ENCODE measurements at regions not wholly inside any gene's neighbourhood (a gene's known extent, or its start where the extent isn't known, plus 50 kb on each side); places are given as distances from the start of the nearest gene placed in this dataset.

DNA sequence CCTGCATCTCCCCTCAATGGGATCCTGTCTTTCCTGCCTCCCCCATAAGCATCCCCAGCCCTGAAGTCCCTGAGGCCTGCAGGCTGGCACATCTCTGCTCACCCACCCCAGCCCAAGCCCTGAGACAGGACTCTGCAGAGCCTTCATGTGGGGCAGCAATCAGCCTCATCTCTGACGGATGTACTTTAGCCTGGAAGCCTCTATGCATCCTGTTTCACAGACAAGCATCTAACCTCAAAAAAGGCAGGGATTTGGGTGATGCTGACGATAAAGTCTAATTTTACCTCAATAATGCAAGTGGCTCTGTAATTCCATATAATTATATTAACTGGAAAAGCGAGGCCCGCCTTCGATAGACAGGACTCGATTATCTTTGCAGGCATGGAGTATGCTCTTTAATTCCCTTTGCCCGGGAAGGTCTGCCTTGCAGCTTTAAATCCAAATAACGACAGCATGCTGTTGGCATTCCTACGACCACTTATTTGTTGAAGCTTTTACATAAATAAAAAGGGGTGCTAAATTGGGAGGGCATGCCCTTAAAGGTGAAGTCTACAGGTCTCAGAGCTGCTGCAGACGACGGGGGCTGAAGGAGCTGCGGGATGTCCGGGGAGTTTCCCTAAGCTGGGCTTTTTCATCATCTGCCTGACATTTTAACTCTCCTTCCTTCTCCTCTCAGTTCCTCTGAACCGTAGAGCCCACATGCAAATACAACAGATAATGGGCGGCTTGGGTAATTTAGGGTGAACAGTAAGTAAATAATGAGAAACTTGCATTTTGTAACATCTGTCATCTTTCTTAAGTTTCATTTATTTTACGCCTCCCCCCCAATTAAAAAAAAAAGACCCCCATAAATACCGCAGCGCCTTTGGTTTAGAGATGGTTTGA, 211.5 kb downstream of the URI1 start:
- no peak for DNase-seq (ENCODE audit: low read depth in 3 of 3)

GRCh38 chr19:30154410-30154809, 212.4 kb downstream of the URI1 start:
- no peak for DNase-seq (ENCODE audit: low read depth in 3 of 3)

DNA sequence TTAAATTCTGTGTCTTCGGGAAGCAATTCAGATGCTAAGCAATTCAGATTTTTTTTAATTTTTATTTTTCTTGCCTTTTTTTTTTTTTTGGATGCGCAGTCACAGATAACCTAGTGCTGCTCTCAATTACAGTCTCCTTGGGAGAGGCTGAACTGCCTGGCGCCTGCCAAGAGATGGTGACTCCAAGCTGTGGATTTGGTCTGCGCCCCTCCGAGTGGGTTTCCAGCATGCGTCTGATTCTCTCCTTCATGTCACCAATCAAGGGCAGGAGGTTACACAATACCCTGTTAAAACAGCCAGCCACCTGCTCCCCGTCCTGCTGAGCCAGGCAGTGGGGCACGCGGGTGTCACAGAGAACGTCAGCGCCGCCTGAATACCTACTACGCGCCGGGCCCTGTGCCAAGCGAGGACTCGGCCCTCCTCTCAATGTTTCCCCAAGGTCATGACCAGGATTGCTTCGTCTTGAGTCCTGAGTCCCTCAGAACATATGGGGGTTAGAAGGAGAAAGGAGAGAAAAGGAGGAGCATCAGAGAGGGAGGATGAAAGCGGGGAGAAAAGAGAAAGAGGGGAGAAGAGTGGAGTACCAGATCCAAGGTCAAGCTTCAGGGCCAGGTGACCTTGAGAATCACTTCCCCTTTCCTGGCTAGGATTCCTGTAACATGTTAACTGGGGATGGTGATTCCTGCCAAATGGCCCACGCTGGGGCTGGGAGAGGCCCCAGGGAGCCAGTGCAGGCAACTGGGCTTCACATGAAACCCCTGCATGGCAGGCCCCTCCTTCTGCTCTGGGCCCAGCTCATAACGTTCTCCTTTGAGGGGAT, 213.6 kb downstream of the URI1 start:
- no peak for DNase-seq (ENCODE audit: low read depth in 3 of 3)

DNA sequence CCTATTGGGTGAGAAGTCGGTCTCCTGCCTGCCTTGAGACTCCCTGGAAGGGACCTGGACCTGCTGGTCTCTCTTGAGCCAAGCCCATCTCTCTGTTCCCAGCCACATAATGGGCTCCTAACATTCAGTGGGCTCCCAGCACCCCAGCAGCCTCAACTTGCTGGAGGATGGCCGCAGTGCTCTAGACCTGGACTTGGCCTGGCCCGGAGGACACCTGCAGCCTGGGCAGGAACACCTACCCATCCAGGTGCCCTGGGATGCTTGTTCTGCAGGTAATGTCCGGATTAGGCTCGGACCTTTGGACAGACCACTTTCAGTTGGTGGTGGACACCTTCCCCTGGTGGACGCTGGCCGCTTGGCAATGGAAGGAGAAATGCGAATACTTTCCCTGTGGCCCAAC, 214.6 kb downstream of the URI1 start:
- no peak for DNase-seq (ENCODE audit: low read depth in 3 of 3)

DNA sequence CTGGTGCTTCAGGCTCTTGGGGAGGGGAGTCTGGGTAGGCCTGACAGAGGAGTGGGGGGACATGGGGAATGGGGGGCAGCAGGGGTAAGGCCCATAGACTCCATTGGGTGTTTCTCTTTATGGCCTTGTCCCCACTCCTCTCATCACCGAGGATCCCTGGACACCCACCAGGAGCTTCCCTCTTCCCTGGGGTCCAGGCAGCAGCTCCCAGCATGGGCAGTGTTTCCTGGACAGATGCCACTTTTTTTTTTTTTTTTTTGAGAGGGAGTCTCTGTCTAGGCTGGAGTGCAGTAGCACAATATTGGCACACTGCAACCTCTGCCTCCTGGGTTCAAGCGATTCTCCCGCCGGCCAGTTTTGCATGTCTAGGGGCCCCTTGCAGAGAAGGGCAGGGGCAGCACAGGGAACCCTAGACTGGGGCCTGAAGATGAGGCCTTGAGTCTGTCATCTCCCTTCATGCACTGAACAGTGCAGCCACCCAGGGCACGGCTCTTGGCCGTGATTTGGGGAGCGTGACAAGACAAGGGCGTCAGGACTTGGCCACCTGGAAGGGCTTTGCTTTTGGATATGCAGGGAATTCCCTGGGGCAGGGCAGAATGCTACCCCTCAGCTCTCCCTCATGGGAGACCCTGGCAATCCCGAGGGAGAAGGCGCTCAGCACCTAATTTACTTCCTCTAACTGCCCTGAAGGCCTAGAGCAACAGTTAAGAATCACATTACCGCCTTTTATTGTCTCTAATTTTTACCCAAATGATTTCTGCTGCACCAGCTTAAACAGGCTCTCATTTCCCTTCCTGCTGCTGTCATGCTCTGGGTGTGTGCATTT, 213.9 kb upstream of the ZNF536 start:
- DNase-seq (ENCODE audit: low read depth in 3 of 3), result no peak

DNA sequence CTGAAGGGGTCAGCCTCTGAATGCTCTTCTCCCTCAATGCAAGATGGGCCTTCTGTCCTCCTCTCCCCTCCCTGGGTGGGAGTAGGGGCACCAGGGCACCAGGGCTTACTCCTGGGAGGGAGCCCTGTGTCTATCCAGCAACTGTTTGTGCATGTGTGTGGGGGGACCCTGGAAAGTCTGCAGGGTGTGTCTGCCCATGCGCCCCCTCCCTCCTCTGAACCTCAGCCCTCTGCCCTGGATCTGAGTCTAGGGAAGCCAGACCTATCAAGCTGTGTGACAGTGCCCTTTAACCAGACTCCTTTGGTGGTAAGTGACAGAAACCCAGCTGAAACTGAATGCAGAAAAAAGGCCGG, 213.3 kb upstream of the ZNF536 start:
- no peak for DNase-seq (ENCODE audit: low read depth in 3 of 3)

DNA sequence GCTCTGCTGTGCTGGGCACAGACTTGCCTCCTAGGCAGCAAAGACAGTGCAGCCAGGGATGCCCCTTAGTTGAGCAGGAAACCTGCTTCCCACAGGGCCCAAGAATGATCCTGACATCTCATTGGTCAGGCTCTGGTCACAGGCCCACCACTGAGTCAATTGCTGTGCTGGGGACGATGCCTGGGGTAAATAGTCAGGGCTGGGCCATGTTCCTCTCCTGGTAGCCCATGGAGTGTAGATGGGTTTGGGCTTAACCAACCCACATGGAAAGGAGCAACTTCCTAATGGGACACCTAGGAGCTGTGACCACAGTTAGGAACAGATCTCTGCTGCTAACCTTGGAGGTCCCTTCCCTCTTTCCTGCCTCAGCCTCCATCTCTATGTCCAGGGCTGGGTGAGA, 212.5 kb upstream of the ZNF536 start:
- no peak for DNase-seq (ENCODE audit: low read depth in 3 of 3)

GRCh38 chr19:30160426-30160825, 211.8 kb upstream of the ZNF536 start:
- no peak for DNase-seq (ENCODE audit: low read depth in 3 of 3)

DNA sequence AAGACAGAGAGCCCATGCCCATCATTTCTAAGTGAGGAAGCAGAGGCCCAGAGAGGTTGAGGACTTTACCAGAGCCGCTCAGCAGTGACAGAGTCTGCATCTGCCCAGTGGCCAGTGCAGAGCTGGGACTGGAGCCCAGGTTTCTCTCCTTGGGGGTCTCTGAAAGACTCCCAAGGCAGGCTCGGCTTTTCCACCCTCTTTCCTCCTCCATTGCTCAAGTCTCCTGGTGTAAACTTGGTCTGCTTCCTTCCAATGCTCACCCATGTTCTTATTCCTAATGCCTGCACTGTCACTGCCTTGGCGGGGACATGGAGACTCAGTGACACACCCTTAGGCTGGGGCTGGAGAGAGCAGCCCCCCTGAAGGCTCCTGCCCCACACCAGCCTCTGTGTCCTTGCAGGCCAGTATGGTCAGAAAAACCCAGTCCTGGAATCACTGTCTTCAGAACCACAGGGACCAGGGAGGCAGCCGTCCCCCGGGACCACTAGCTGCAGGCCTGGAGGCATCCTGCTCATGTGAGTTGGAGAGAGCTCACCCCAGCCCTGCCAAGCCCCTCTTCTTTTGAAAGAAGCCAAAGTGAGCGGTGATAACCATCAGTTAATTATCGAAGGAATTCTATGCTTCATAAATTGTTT, 211.0 kb upstream of the ZNF536 start:
- DNase-seq (ENCODE audit: low read depth in 3 of 3), result no peak

DNA sequence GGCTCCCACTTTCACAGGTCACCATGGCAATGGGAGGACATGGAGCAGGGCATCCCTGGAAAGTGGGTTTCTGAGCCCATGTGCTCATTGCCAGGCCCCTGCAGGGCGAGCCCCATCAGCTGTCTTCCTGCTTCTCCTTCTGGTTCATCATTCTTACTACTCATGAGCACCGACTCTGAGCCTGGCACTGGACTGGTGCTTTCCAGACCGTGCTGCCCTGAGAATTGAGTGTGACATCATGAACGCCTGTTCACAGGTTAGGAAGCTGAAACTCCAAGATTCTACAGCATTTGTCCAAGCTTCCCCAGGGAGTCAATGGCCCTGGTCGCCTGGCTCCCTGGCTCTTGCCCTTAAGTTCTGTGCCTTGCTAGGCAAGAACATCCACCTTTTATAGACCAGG, 210.4 kb upstream of the ZNF536 start:
- no peak for DNase-seq (ENCODE audit: low read depth in 3 of 3)

- no peak for DNase-seq (ENCODE audit: low read depth in 3 of 3)
These were observed 209.5 kb upstream of the ZNF536 start for GRCh38 chr19:30162718-30163117.

DNA sequence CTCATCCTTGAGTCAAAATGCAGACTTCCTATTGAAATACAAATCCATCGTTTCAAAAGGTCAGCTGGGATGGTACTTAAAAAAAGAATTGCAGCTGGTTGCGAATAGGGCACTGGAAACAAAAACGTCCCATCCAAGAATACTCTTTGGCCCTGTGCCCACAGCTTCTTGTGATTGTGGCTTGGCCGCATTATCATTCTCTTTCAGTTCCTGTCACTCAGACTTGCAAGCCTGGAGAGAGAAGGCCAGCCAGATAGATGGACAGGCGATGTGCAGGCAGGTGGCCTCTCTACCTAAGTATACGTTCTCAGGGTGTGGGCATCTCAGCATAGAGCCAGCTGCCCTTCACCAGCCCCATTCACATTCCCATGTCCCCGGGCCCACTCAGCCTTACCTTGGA, 208.5 kb upstream of the ZNF536 start:
- no peak for DNase-seq (ENCODE audit: low read depth in 3 of 3)

GRCh38 chr19:30165228-30165813, 206.9 kb upstream of the ZNF536 start:
- no peak for DNase-seq (ENCODE audit: low read depth in 3 of 3)

DNA sequence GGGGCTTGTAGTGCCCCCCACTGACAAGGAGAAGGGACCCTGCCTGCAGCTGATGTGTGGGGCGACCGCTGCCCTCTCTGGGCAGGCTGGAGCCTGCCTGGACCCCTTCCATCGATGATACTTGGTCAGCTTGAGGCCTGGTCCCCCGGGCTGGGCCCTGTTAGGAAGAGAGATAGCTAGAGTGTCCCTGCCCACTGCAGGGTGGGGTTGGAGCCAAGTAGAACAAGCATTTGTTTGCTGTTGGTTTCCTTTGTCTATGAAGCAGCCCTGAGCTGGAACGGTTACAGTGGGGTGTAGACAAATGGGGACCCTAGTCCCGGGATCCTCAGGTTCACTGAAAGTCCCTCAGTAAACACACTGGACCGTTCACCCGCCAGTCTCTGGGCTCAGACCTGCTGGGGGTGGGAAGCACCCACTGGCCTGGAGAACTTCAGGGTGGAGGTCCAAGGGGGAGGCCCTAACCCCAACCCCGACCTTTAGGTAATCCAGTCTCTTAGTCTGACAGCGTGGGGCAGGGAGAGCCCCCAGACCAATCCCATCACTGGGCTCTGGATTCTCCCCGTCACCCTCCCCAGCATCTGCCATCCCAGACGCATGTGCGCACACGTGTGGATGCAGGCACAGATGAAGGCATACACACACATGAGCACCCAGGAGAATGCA, 204.8 kb upstream of the ZNF536 start:
- DNase-seq (ENCODE audit: low read depth in 3 of 3), result no peak

DNA sequence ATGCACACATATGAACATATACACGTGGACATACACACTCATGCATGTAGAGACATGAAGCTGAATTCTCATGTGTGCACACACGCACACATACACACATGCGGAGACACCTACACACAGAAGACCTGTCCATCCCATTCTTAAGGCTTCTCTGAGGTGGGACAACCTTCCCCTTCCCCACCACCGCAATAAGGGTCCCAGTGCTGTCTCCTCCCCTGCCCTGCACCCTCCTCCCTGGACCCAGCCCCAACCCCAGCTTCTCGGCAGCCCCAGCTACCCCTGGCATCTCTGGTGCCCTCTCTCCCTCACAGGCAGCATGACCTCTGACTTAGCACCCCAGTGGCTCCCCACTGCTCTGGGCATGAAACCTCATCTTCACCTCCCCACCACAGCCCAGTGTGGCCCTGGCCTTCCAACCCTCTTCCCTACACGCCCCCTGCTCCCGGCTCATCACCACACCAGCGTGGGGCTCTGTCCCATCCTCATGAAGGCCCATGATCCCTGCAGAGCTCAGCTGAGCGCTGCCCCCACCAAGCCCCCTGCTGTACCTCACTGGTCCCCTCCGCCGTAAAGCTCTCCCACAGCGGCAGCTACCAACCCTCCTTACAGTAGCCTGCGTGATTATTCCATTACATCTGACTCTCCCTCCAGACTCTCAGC, 204.1 kb upstream of the ZNF536 start:
- DNase-seq (ENCODE audit: low read depth in 3 of 3), result no peak

DNA sequence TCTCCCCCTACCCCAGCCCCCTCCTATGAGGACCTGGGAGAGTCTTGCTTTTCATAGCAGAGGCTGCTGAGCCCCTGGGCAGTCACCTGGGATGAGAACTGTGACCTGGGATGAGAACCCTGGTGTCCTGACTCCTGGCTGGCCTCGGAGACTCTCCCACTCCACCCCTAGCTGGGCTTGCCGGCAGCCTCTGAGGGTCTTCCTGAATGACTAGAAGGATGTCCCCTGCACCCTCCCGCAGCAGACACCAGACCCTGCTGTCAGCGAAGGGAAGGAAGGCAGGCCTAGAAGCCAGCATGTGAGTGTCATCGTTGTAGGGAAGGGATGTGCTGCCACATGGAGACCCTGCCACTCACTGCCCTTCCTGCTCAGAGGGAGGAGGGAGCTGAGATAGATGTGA, 203.4 kb upstream of the ZNF536 start:
- no peak for DNase-seq (ENCODE audit: low read depth in 3 of 3)

GRCh38 chr19:30169196-30169900, 202.8 kb upstream of the ZNF536 start:
- DNase-seq (ENCODE audit: low read depth in 3 of 3), result no peak

- DNase-seq (ENCODE audit: low read depth in 3 of 3), result no peak
These were observed 202.1 kb upstream of the ZNF536 start for GRCh38 chr19:30170081-30170480.

DNA sequence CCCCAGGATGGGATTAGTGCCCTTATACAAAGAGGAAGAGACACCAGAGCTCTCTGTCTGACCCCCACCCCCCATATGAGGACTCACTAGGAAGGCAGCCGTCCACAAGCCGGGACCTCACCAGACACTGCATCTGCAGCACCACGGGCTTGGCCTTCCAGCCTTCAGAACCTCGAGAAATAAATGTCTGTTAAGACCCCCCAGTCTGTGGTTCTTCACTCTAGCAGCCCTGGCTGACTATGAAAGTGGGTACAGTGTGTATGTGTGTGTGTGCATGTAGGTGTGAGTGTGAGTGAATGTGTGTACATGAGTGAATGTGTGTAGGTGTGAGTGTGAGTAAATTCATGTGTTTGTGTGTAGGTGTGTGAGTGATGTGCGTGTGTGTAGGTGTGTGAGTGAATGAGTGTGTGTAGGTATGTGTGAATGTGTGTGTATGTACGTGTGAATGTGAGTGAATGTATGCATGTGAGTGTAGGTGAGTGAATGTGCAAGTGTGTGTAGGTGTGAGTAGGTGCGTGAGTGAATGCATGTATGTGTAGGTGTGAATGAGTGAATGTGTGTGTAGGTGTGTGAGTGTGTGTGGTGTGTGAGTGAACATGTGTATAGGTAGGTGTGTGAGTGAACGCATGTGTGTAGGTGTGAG, 201.6 kb upstream of the ZNF536 start:
- no peak for DNase-seq (ENCODE audit: low read depth in 3 of 3)

Data from stimulated activated CD4-positive, alpha-beta T cell treated with anti-CD3 and anti-CD28 coated beads, TNF-alpha, amount 100 ng/mL, for 4 hours (primary cell).